GM13977 (cell line): ENCODE measurements at regions not wholly inside any gene's neighbourhood (a gene's known extent, or its start where the extent isn't known, plus 50 kb on each side); places are given as distances from the start of the nearest gene placed in this dataset.

Source experiments
- DNase-seq: peaks from one replicate; pipeline ENCODE4 v3.0.0; 2012; ENCODE audit warnings: low spot score
- in situ Hi-C: fragments of 300-500 bp; cut with MboI; formaldehyde crosslinking; loops from one replicate; pipeline ENCODE4 v1.12.0; 2022; ENCODE audit warnings: low sequenced_read_pairs, low pct_unique_long_range_greater_than_20kb, mixed read lengths, inconsistent platforms; ENCODE audit not compliant: unreplicated experiment
- TF ChIP-seq, protein P1 (sequence below): IDR thresholded peaks from 2 replicates; pipeline ENCODE4 v1.5.1; 2012; ENCODE audit warnings: mild to moderate bottlenecking, control low read depth; ENCODE audit not compliant: insufficient read depth; ENCODE audit errors: extremely low read depth, missing control alignments

DNA sequence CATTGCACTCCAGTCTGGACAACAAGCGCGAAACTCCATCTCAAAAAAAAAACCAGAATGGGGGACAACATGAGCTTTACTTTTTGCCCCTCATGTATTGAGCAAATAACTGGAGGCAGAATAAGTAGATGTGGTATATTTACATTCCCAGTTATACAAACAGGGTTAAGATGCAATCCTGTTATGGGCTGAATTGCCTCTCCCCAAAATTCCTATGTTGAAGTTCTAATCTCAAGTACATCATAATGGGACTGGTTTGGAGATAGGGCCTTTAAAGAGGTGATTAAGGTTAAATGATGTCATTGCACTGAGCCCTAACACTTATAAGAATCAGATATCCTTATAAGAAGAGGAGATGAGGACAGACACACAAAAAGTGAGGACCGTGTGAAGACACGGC lies 319.8 kb upstream of the KLHL29 start:
- in situ Hi-C loops, result no loop called here
- TF ChIP-seq, protein P1, sequence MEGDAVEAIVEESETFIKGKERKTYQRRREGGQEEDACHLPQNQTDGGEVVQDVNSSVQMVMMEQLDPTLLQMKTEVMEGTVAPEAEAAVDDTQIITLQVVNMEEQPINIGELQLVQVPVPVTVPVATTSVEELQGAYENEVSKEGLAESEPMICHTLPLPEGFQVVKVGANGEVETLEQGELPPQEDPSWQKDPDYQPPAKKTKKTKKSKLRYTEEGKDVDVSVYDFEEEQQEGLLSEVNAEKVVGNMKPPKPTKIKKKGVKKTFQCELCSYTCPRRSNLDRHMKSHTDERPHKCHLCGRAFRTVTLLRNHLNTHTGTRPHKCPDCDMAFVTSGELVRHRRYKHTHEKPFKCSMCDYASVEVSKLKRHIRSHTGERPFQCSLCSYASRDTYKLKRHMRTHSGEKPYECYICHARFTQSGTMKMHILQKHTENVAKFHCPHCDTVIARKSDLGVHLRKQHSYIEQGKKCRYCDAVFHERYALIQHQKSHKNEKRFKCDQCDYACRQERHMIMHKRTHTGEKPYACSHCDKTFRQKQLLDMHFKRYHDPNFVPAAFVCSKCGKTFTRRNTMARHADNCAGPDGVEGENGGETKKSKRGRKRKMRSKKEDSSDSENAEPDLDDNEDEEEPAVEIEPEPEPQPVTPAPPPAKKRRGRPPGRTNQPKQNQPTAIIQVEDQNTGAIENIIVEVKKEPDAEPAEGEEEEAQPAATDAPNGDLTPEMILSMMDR, result no peak
- no peak for DNase-seq

DNA sequence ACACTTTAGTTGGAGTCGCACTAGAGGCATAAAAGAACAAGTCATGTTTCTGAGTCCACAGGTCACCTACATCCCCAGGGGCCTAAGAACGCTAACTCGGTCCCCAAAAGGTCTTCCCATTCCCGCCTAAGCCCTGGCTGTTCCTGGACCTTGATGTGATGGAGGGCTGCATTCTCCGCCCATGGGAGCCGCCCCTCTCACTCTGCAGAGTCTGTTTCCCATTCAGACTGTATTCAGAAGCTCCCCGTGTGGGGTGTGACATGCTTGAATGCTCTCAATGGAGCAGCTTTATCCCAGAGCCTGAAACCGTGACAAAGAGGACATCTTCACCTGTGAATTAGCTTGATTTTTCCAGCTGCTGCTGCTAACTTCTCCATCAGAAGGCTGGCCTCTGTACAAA lies 319.0 kb upstream of the KLHL29 start:
- no peak for DNase-seq
- in situ Hi-C loops, result no loop called here
- TF ChIP-seq, protein P1, result no peak

DNA sequence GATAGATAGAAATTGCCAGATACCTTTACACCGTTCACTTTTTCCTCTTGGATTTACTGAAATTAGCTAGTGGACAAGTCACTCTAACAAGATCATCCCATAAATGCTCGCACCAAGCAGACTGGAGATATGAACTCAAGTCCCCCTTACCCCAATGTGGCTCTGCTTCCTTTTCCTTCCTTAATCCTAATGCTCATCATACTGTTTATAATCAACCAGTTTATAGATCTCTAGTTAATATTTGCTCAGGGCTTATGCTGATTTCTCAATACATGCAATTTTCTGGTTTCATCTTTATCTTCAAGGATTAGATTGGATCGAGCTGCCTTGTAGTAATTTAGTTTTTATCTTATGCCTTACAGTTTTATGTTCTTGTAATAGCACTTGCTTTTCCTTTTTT lies 318.3 kb upstream of the KLHL29 start:
- no peak for DNase-seq
- TF ChIP-seq, protein P1, result no peak
- in situ Hi-C loops, result no loop called here

DNA sequence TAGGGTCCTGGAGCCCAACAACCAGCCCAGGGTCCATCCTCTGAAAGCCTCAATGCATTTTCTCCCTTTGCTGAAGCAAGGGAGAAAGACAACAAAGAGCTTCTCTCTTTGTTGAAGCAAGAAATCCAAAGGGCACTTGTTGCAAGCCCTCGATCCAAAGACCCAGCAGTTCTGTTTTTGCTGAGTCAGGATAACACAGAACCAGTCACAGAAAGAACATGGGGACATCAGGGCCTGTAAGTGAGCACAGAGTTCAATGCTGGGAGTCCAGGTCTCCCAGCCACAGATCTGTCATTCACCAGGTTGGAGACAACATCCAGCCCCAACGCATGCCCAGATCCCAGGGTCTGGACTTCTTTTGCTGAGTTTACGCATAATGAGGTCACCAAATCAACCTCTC lies 315.8 kb upstream of the KLHL29 start:
- no peak for DNase-seq
- TF ChIP-seq, protein P1, result no peak
- in situ Hi-C loops, result no loop called here

DNA sequence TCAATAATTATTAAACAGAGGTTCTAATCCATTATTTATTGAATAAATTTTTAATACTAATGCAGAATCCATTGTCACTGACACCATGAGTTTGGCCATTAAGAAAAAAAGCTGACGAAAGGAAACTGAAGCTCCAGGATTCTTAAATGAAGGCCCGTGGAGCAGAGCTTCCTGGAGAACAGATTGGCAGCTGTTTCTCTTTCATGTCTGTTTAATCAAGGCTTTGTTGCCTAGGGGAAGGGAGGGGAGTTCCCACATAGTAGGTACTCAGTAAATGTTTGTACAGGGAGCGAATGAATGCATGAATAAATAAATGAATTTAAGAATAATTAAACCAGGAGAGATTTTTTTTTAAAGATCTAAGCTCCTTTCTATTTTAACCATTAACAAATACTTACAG lies 315.1 kb upstream of the KLHL29 start:
- TF ChIP-seq, protein P1, result no peak
- in situ Hi-C loops, result no loop called here
- no peak for DNase-seq

DNA sequence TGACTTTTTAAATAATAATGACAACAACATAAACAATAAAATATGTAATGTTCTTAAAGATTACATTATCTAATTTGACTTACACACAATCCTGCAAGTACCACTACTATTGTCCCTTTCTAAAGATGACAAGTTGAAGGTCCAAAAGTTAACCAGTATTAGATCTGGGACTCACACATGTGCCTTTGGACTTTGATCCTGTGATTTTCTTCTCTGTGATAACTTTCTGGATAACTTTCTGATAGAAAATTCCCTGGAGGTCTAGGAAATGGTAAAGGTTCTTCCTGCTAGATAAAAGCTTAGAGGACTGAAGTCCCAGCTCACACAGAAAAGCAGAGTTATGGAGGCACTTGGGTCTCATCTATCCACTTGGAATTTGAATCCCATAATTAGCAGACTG lies 311.9 kb upstream of the KLHL29 start:
- DNase-seq, result no peak
- in situ Hi-C loops, result no loop called here
- TF ChIP-seq, protein P1, result no peak

DNA sequence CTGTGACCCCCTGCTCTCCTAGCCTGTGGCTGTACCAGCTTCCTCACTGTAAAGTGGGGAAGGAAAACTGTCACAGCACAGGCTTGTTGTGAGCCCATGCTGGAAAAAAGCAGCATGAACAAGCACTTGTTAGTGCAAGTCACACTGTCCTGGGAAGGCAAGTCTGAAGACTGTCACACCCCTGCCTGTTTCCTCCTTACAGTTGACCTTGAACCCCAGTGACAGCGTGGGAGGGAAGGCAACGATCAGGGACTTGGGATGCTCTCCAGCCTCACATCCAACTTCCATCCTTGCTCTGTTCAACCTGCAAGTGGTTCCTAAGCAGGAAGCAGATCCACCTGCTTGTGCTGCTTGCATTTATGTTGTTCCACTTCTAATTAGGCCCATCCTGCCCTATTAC lies 311.3 kb upstream of the KLHL29 start:
- DNase-seq, result no peak

More for the DNA sequence above, 311.3 kb upstream of the KLHL29 start:
- in situ Hi-C loops, result no loop called here
- TF ChIP-seq, protein P1, result no peak
